GM23248 (cell line): ENCODE measurements at regions not wholly inside any gene's neighbourhood (a gene's known extent, or its start where the extent isn't known, plus 50 kb on each side); places are given as distances from the start of the nearest gene placed in this dataset.

Source experiments
- EZH2 ChIP-seq: fragments of 200-600 bp; sonication (generic); IDR thresholded peaks from 2 replicates; pipeline ENCODE4 v1.6.1; 2018; ENCODE audit warnings: antibody characterized with exemption, mild to moderate bottlenecking; ENCODE audit not compliant: insufficient read depth, poor library complexity, severe bottlenecking
- EZH2phosphoT487 ChIP-seq: fragments of 200-600 bp; sonication (generic); IDR thresholded peaks from 2 replicates; pipeline ENCODE4 v1.6.1; 2018; ENCODE audit warnings: antibody characterized with exemption, moderate library complexity, mild to moderate bottlenecking, low read depth; ENCODE audit not compliant: insufficient read depth

GRCh38 chr2:186159101-186159500 lies 327.0 kb upstream of the ZC3H15 start:
- TF ChIP-seq EZH2phosphoT487 (no peak), EZH2 (no peak)
